Endodermal cell (in vitro differentiated cells): ENCODE measurements at regions not wholly inside any gene's neighbourhood (a gene's known extent, or its start where the extent isn't known, plus 50 kb on each side); places are given as distances from the start of the nearest gene placed in this dataset.

Experiments used
- DNase-seq: peaks from one replicate; pipeline ENCODE4 v3.0.0-alpha.2; 2017
- H3K27ac ChIP-seq: 2 replicates; pipeline ENCODE4 v1.5.1; 2013; ENCODE audit warnings: mild to moderate bottlenecking, low read depth, low read length, moderate library complexity
- H3K27me3 ChIP-seq: 2 replicates; pipeline ENCODE4 v1.6.1; 2013; ENCODE audit warnings: mild to moderate bottlenecking, low read length, moderate library complexity; ENCODE audit not compliant: insufficient read depth, control insufficient read depth, poor library complexity, severe bottlenecking
- H3K36me3 ChIP-seq: 2 replicates; pipeline ENCODE4 v1.7.0; 2013; ENCODE audit warnings: mild to moderate bottlenecking, low read length, moderate library complexity; ENCODE audit not compliant: control insufficient read depth, insufficient read depth
- H3K4me1 ChIP-seq: one replicate; pipeline ENCODE4 v1.7.0; 2013; ENCODE audit warnings: low read length; ENCODE audit not compliant: control insufficient read depth, insufficient read depth
- H3K4me3 ChIP-seq: 2 replicates; pipeline ENCODE4 v1.5.1; 2013; ENCODE audit warnings: mild to moderate bottlenecking, low read length, moderate library complexity
- H3K9ac ChIP-seq: 2 replicates; pipeline ENCODE4 v1.6.1; 2013; ENCODE audit warnings: mild to moderate bottlenecking, low read length, moderate library complexity; ENCODE audit not compliant: poor library complexity, severe bottlenecking; ENCODE audit errors: extremely low read depth
- H3K9me3 ChIP-seq: 2 replicates; pipeline ENCODE4 v1.6.1; 2013; ENCODE audit warnings: mild to moderate bottlenecking, low read length, moderate library complexity; ENCODE audit not compliant: control insufficient read depth
- H3K27ac Mint-ChIP-seq: 2 replicates; pipeline ENCODE4 v1.8.0; 2020; ENCODE audit warnings: mixed read lengths
- H3K27me3 Mint-ChIP-seq: 2 replicates; pipeline ENCODE4 v1.8.0; 2021; ENCODE audit warnings: mild to moderate bottlenecking, mixed read lengths; ENCODE audit not compliant: insufficient read depth
- H3K36me3 Mint-ChIP-seq: 2 replicates; pipeline ENCODE4 v1.8.0; 2020; ENCODE audit warnings: low read depth, mixed read lengths
- H3K4me1 Mint-ChIP-seq: 2 replicates; pipeline ENCODE4 v1.8.0; 2020; ENCODE audit warnings: mixed read lengths
- H3K4me3 Mint-ChIP-seq: 2 replicates; pipeline ENCODE4 v1.8.0; 2020; ENCODE audit warnings: mild to moderate bottlenecking, moderate library complexity, mixed read lengths
- H3K9me3 Mint-ChIP-seq: 2 replicates; pipeline ENCODE4 v1.8.0; 2020; ENCODE audit warnings: mild to moderate bottlenecking, mixed read lengths
- CTCF ChIP-seq: fragments of 200-600 bp; sonication (generic); conservative IDR thresholded peaks from 2 replicates; pipeline ENCODE4 v1.5.0; 2021; ENCODE audit warnings: antibody characterized with exemption, mild to moderate bottlenecking
- WGBS, 2 experiments: methylation state at CpG; one replicate each; pipeline versions ENCODE4 v1.1.5 to v1.1.7; 2013; ENCODE audit warnings: missing lambda C conversion rate in 2 of 2, mixed read lengths in 1 of 2; ENCODE audit not compliant: insufficient coverage in 1 of 2, insufficient read length in 1 of 2; 5-methylcytosine and 5-hydroxymethylcytosine counted together

GRCh38 chr12:71335151-71335962, 104.2 kb upstream of the LGR5 start:
- no peak overlapping the region for H3K4me3 ChIP-seq
- Mint-ChIP-seq H3K36me3 (no peaks in the 10 kb centered on the region), H3K4me1 (no peaks in the 10 kb centered on the region), H3K27me3 (no peaks in the 10 kb centered on the region), H3K27ac (no peak overlapping the region), H3K4me3 (no peak overlapping the region), H3K9me3 (peaks cover 3% of the 10 kb centered on the region)
- DNase-seq = no peak
- H3K4me1 ChIP-seq = no peaks in the 10 kb centered on the region
- 93 to 100% methylated on average over 2 to 4 of the region's 4 CpGs for WGBS, 2 experiments
- H3K27ac ChIP-seq = no peak overlapping the region
- TF ChIP-seq CTCF = no peak
- no peak overlapping the region for H3K9ac ChIP-seq
- H3K27me3 ChIP-seq = no peaks in the 10 kb centered on the region
- H3K36me3 ChIP-seq = no peaks in the 10 kb centered on the region
- H3K9me3 ChIP-seq = no peaks in the 10 kb centered on the region

- Mint-ChIP-seq H3K27ac (no peak overlapping the region), H3K4me1 (no peaks in the 10 kb centered on the region), H3K27me3 (no peaks in the 10 kb centered on the region), H3K36me3 (no peaks in the 10 kb centered on the region), H3K4me3 (no peak overlapping the region), H3K9me3 (no peaks in the 10 kb centered on the region)
- H3K4me1 ChIP-seq = no peaks in the 10 kb centered on the region
- no peak overlapping the region for H3K9ac ChIP-seq
- H3K27me3 ChIP-seq = no peaks in the 10 kb centered on the region
- no peak overlapping the region for H3K27ac ChIP-seq
- no peaks in the 10 kb centered on the region for H3K36me3 ChIP-seq
- no peaks in the 10 kb centered on the region for H3K9me3 ChIP-seq
- no peak for TF ChIP-seq CTCF
- WGBS, 2 experiments = 100% methylated on average over 1 of the region's 1 CpG; no CpG with 5 or more reads in 1 of the 2 experiments
- no peak for DNase-seq
- no peak overlapping the region for H3K4me3 ChIP-seq
These were observed 106.2 kb upstream of the LGR5 start for GRCh38 chr12:71333418-71333817.

GRCh38 chr12:71329956-71330355, 109.6 kb upstream of the LGR5 start:
- Histone ChIP-seq H3K27me3 (no peaks in the 10 kb centered on the region), H3K9me3 (no peaks in the 10 kb centered on the region), H3K4me1 (no peaks in the 10 kb centered on the region), H3K27ac (no peak overlapping the region), H3K4me3 (no peak overlapping the region), H3K36me3 (no peaks in the 10 kb centered on the region), H3K9ac (no peak overlapping the region)
- Mint-ChIP-seq H3K36me3 (no peaks in the 10 kb centered on the region), H3K4me1 (no peaks in the 10 kb centered on the region), H3K9me3 (no peaks in the 10 kb centered on the region), H3K4me3 (no peak overlapping the region), H3K27ac (no peak overlapping the region), H3K27me3 (no peaks in the 10 kb centered on the region)
- DNase-seq = no peak
- WGBS, 2 experiments = 88 to 90% methylated on average over 2 of the region's 2 CpGs
- TF ChIP-seq CTCF = no peak
